IPS-18c (cell line): ENCODE measurements at regions not wholly inside any gene's neighbourhood (a gene's known extent, or its start where the extent isn't known, plus 50 kb on each side); places are given as distances from the start of the nearest gene placed in this dataset.

Experiments used
- H3K4me3 ChIP-seq: 2 replicates; pipeline ENCODE4 v1.7.0; 2013; ENCODE audit warnings: low read depth, mild to moderate bottlenecking, low read length, moderate library complexity; ENCODE audit not compliant: insufficient read depth
- H3K9me3 ChIP-seq: one replicate; pipeline ENCODE4 v1.6.1; 2013; ENCODE audit warnings: mild to moderate bottlenecking, low read length, moderate library complexity; ENCODE audit not compliant: control insufficient read depth, insufficient read depth

GRCh38 chr10:131685576-131685975 lies 215.2 kb upstream of the PPP2R2D start:
- H3K4me3 ChIP-seq: no peak overlapping the region
- no peaks in the 10 kb centered on the region for H3K9me3 ChIP-seq

GRCh38 chr10:131686781-131687420 lies 213.9 kb upstream of the PPP2R2D start:
- Histone ChIP-seq H3K9me3 (no peaks in the 10 kb centered on the region), H3K4me3 (no peak overlapping the region)

DNA sequence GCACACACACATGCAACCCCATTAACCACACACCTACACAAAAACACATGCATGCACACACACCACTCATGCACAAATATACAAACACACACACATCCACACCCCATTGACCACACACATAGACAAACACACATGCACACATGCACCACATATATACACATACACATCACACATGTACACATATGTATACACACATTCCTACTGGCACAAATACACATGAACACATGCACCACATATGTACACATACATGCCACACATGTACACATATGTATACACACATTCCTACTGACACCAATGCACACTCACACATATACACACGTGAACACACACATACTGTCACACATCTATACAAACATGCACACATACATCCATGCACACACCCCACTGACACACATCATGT lies 212.5 kb upstream of the PPP2R2D start:
- Histone ChIP-seq H3K9me3 (no peaks in the 10 kb centered on the region), H3K4me3 (no peak overlapping the region)

DNA sequence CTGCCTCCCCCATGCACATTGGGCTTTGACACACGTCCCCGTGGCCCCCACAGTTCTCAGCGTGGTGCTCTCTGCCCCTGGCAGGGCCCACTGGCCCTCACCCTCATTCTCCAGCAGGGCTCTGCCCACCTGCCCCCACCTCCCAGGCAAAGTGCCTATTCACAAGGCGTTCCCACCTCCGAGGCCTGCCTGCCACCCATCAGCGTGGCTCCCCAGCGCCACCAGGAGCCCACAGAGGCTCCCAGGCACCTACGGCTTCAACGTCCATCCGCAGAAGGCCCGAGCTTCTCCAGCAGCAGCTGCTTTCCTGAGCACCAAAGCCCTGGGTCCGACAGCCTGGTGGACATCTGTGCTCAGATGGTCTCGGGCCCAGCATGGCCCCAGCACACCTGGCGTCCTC lies 211.8 kb upstream of the PPP2R2D start:
- no peaks in the 10 kb centered on the region for H3K9me3 ChIP-seq
- no peak overlapping the region for H3K4me3 ChIP-seq

DNA sequence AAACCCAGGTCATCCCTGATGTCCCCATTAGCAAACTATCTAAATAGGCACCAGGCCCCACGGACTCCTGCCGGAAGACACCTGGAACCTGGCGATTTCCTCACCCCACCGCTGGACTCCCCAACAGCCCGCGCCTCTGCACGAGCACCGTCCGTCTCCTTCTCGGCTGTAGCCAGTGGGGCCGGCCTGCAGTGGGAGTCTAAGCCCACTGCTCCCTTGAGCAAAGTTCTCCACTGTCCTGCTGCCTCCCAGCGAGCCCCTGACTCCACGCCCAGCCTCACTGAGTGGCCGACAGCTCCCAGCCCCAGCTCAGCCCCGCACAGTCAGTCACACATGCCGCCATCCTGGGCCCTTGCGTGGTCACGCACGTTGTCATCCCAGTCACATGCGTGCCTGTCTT lies 211.3 kb upstream of the PPP2R2D start:
- H3K9me3 ChIP-seq: no peaks in the 10 kb centered on the region
- no peak overlapping the region for H3K4me3 ChIP-seq

DNA sequence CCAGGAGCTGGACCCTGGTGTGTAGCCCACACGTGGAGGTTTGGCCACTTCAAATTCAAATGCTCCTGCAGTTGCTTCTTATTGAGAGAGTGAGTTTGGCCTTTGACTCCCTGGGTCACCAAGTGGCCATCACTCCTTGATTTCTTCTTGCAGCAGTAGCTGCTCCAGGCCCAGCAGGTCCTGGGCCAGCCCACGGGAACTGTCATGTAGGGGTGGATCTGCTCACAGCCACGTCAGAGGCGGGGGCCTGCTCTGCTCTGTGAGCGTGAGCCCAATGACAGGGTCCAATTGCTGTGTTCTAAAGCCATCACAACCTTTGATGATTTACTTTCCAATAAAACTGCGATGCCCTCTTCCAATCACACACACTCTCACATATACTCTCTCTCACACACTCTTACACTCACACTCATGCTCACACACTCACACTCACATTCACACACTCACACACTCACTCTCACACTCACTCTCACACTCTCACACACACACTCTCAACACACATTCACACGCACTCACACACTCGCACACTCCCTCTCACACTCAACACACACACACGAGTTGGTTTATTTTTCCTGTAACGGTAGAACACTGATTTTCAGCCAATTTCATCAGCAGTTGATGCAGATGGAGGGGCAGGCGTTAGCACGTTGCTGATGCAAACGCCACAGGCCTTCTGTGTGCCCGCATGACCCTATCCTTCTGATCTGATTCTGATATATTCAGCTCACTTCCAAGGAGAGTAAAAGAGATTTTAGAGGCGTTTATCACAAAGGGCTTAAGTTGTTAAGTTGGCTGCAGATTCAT lies 210.7 kb upstream of the PPP2R2D start:
- Histone ChIP-seq H3K4me3 (no peak overlapping the region), H3K9me3 (no peaks in the 10 kb centered on the region)

DNA sequence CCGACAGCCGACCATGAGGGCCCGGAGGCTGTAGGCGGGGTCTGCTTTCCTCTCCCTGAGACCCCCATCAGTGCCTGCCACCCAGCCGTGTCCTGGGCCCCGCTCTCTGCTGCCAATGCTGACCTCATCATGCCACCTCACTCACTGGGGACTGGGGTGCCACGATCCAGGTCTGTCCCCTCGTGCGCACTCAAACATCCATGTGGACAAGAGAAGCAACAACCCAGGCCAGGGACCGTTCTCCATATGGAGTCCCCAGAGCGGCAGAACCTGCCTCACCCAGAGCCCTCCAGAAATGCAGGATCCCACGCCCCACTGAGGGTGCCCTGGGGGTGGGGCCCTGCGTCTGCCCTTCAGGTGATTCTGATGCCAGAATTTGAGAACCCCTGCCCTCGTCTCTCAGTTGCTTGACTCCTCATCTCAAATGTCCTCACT lies 210.0 kb upstream of the PPP2R2D start:
- no peaks in the 10 kb centered on the region for H3K9me3 ChIP-seq
- no peak overlapping the region for H3K4me3 ChIP-seq

DNA sequence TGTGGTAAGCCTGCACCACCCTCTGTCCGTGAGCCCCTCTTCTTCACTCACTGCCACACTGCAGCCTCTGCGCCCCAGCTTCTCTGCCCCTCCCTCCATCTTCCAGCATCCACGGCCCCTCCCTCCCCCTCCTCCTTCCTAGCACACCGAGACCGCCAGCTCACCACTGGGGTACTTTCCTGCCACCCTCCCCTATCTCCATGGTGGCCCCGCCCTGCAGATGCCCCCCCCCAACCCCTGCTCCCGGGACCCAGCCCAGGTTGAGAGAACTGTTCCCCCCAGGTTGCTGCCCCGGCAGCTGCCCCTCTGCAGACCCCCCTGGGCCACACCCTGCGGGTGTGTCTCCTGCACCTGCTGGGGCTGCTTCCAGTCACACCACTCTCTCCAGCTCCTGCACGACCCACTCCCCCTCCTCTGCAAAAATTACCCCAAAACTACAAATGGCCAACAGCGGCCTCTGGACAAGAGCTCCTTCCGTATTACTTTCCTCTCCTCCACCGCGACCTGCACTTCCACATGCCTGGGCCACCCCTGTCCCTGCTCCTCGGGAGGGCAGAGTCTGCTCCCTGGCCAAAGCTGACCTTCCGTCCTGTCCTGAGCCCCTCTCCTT lies 209.2 kb upstream of the PPP2R2D start:
- no peaks in the 10 kb centered on the region for H3K9me3 ChIP-seq
- H3K4me3 ChIP-seq: no peak overlapping the region

- H3K9me3 ChIP-seq: no peaks in the 10 kb centered on the region
- H3K4me3 ChIP-seq: no peak overlapping the region
These were observed 208.6 kb upstream of the PPP2R2D start for GRCh38 chr10:131692176-131692575.

GRCh38 chr10:131692686-131693334 lies 208.0 kb upstream of the PPP2R2D start:
- no peak overlapping the region for H3K4me3 ChIP-seq
- no peaks in the 10 kb centered on the region for H3K9me3 ChIP-seq

DNA sequence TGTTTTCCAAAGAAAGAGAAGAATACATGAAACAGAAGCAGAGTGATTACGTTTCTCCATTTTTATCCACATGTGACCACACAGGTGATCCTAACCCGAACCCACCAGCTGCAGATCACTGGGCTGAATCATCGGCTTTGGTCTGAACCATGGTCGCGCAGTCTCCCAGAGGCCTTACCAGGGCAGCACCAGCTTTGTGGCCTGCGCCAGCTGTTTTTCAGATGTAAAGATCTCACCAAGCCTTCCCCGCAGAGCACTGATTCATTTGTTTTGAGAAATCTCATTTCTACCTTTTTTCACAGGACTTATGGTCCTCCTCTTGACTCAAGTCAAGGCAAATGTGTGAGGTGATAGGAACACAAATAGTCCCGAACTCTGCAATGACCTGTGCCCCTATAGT lies 207.0 kb upstream of the PPP2R2D start:
- Histone ChIP-seq H3K9me3 (no peaks in the 10 kb centered on the region), H3K4me3 (no peak overlapping the region)

DNA sequence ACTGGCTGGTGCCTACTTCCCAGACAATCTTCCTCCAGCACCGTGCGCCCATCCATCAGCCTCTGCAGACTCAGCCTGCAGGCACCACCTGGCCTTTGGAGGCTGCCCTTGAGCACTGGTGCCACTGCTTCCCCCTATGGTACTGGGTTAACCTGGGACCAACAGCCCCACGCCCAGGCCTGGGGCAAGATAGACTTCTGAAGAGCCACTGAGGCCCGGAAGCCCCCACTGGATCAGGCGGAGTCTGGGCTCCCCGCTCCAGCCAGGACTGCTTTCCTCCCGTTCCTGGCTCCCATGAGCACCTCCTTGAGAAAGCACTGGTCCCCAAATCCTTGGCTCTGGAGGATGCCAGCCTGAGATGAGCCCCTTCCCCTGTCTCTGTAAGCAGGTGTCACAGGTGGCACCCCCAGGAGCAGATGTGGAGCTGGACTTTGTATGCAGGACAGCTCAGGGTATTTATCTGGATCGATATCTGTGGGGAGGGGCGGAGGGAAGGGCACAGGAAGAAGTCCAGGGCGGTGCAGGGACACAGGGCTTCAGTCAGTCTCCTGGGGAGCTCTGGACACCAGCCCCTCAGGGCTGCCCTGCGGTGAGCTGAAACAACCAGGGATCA lies 206.5 kb upstream of the PPP2R2D start:
- Histone ChIP-seq H3K4me3 (no peak overlapping the region), H3K9me3 (no peaks in the 10 kb centered on the region)

DNA sequence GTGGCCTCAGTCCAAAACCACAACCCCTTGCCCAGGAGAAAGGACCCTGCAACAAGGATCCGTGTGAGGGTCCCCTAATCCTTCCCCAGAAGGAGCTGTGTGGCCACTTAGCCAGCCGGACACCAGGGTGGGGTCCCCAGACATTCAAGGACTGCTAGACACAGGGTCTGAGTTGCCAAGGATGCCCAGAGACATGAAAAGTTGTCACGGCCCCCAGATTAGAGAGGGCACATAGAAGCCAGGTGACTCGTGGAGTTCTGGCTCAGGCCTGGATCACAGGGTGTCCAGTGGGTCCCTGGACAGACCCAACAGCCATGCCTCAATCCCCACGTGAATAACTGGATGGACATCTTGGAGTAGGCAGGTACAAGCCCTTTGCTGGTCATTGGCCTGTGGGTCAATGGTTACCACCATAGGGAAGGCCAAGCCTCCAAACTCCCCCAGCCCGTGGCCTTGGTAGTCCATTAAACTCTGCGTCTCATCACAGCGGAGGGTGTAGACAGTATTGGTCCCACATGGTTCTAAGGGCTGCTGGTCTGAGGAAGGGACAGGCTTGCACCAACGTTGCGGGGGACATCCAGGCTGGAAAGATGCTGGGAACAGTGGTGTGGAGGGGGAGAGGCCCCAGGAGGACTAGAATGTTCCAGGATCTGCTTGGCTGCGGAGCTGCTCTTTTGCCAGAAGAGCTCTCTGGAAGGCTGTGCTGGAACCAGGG lies 205.9 kb upstream of the PPP2R2D start:
- Histone ChIP-seq H3K4me3 (no peak overlapping the region), H3K9me3 (no peaks in the 10 kb centered on the region)

DNA sequence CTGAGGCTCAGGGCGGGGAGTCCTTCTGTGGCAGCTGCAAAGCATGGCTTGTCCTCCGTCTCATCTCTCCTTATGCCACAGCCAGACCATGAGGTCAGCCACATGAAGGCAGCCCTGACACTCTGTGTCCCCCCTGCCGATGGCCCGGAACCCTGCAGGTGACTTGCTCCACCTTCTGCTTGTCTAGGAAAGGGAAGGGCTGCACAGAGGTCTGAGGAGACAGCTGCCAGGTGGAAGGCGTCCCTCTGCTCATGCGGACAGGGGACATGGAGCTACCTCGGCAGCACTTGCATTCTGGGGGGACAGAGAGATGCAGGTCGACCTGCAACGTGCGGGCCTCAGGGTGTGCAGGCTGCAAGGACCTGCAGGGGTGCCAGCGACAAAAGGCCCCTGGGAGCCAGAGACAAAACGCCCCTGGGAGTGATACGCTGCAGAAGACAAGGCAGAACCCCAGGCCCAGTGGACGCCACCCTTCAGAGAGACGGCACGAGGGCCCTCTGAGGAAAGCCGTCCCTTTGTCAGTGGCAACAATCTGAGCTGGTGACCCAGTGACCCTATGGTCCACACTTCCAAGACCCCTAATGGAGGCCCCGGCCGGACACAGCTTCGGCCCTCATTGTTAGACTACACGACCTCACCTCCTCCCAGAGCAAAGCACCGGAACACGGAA lies 205.2 kb upstream of the PPP2R2D start:
- Histone ChIP-seq H3K4me3 (no peak overlapping the region), H3K9me3 (no peaks in the 10 kb centered on the region)

DNA sequence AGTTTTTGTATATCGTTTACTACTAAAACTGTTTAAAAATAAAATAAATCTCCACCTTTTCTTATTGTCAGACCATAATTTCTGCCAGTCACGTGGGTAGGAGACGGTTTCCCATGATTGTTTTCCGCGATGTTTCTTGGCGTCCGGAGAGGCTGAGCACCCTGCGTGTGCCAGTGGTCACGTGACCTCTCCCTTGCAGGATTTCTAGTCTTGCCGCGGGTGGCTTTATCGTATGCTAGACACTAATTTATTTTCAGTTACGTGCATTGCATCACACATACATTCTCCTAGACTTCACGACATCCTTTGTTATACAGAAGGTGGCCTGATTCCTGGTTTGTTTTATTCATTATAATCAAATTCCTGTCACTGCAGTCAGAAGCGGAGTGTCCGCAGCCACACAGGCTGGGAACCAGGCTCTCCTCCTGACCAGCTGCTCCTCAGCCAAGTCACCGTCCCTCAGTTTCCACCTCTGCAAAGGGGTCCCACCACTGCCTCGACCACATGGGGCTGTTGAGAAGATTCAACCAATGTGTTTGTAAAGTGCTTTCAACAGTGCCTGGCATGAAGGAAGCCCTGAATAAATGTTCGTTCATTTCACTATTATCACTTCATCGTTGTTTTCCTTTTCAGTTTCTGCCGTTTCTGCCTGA lies 203.2 kb upstream of the PPP2R2D start:
- Histone ChIP-seq H3K4me3 (no peak overlapping the region), H3K9me3 (no peaks in the 10 kb centered on the region)

- Histone ChIP-seq H3K9me3 (no peaks in the 10 kb centered on the region), H3K4me3 (no peak overlapping the region)
These were observed 202.6 kb upstream of the PPP2R2D start for GRCh38 chr10:131698232-131698631.
